Breast epithelium (tissue), 4 donors: ENCODE measurements at regions not wholly inside any gene's neighbourhood (a gene's known extent, or its start where the extent isn't known, plus 50 kb on each side); places are given as distances from the start of the nearest gene placed in this dataset.
"Not testable (repeated sequence)": the region's sequence is repeated elsewhere in the genome, so short reads cannot be mapped to it uniquely, and the experiment has no call there.

Experiments
- DNase-seq, 2 donors: peaks; one replicate each; pipeline ENCODE4 v3.0.0-alpha.2; 2019; ENCODE audit warnings: low spot score in 2 of 2
- H3K27ac ChIP-seq, 2 donors: fragments of 200-600 bp; sonication (generic) in 1 of 2; one replicate each; pipeline ENCODE4 v1.5.1; 2016 to 2019; ENCODE audit warnings: mild to moderate bottlenecking in 1 of 2
- H3K27me3 ChIP-seq, 2 donors: fragments of 200-600 bp; sonication (generic) in 1 of 2; one replicate each; pipeline versions ENCODE4 v1.5.1 to v1.6.0; 2017 to 2019; ENCODE audit warnings: control low read depth in 1 of 2, mild to moderate bottlenecking in 1 of 2
- H3K36me3 ChIP-seq: fragments of 200-600 bp; one replicate; pipeline ENCODE4 v1.5.1; 2019
- H3K4me1 ChIP-seq, 2 donors: fragments of 200-600 bp; sonication (generic); one replicate each; pipeline ENCODE4 v1.5.1; 2016 to 2019; ENCODE audit warnings: control low read depth in 1 of 2
- H3K4me3 ChIP-seq, 3 donors: fragments of 200-600 bp; sonication (generic); 1 replicate in 2 of 3; 2 replicates in 1 of 3; pipeline ENCODE4 v1.5.1; 2016 to 2019; ENCODE audit warnings: mild to moderate bottlenecking in 3 of 3, moderate library complexity in 2 of 3
- H3K9me3 ChIP-seq, 2 donors: fragments of 200-600 bp; sonication (generic) in 1 of 2; one replicate each; pipeline ENCODE4 v1.5.1; 2016 to 2019; ENCODE audit warnings: control low read depth in 1 of 2
- POLR2A ChIP-seq: fragments of 450-650 bp; IDR thresholded peaks from one replicate; pipeline ENCODE4 v1.6.1; 2016; ENCODE audit warnings: antibody characterized with exemption, mild to moderate bottlenecking, moderate library complexity
- POLR2AphosphoS5 ChIP-seq, 3 donors: sonication (generic); formaldehyde crosslinking; IDR thresholded peaks; one replicate each; pipeline ENCODE4 v1.6.1; 2017; ENCODE audit warnings: antibody characterized with exemption in 3 of 3
- intact Hi-C: fragments of 100-400 bp; cut with DNase I; formaldehyde crosslinking; loops from one replicate; pipeline ENCODE4 v1.15.1; 2023; ENCODE audit warnings: low total_unique reads
- TF ChIP-seq, protein P1 (sequence below), 3 donors: fragments of 450-650 bp; IDR thresholded peaks; one replicate each; pipeline ENCODE4 v1.5.1; 2016 to 2017; ENCODE audit warnings: antibody characterized with exemption in 3 of 3, mild to moderate bottlenecking in 3 of 3, moderate library complexity in 3 of 3

DNA sequence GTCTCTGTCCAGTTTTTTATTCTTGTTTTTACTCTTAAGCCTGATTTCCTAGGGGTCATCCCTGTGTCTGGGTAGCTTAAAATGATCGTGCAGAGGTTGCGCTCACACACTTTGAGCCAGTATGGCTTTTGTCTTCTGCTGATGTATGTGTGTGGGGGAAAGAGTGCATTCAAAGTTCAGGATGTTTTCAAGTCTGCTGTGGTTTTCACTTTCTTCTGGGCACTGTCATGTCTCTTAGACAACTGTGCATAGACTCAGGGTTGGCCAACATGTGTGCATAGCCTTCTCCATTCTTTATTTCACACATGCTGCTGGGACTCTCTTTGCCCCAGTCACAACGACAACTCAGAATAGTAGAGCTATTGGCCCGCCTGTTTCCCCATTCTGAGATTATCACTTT lies 139.1 kb downstream of the WNT7A start:
- intact Hi-C loops = no loop called here
- Histone ChIP-seq H3K36me3 (no peaks in the 10 kb centered on the region), H3K27me3 (no peaks in the 10 kb centered on the region), H3K9me3 (peaks cover 7 to 55% of the 10 kb centered on the region in 2 donors), H3K27ac (no peak overlapping the region), H3K4me3 (no peak overlapping the region), H3K4me1 (no peaks in the 10 kb centered on the region)
- DNase-seq = no peak
- TF ChIP-seq POLR2AphosphoS5 (IDR thresholded peaks at IDR 0.05) (no peak), POLR2A (no peak)
- TF ChIP-seq, protein P1, sequence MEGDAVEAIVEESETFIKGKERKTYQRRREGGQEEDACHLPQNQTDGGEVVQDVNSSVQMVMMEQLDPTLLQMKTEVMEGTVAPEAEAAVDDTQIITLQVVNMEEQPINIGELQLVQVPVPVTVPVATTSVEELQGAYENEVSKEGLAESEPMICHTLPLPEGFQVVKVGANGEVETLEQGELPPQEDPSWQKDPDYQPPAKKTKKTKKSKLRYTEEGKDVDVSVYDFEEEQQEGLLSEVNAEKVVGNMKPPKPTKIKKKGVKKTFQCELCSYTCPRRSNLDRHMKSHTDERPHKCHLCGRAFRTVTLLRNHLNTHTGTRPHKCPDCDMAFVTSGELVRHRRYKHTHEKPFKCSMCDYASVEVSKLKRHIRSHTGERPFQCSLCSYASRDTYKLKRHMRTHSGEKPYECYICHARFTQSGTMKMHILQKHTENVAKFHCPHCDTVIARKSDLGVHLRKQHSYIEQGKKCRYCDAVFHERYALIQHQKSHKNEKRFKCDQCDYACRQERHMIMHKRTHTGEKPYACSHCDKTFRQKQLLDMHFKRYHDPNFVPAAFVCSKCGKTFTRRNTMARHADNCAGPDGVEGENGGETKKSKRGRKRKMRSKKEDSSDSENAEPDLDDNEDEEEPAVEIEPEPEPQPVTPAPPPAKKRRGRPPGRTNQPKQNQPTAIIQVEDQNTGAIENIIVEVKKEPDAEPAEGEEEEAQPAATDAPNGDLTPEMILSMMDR (IDR thresholded peaks at IDR 0.05) = no peak

DNA sequence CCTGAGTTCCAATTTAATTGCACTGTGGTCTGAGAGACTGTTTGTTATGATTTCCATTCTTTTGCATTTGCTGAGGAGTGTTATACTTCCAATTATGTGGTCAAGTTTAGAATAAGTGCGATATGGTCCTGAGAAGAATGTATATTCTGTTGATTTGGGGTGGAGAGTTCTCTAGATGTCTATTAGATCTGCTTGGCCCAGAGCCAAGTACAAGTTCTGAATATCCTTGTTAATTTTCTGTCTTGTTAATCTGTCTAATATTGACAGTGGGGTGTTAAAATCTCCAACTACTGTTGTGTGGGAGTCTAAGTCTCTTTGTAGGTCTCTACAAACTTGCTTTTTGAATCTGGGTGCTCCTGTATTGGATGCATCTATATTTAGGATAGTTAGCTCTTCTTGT lies 146.1 kb downstream of the WNT7A start:
- DNase-seq, H3K27me3 ChIP-seq, H3K4me3 ChIP-seq, H3K4me1 ChIP-seq, intact Hi-C loops, H3K27ac ChIP-seq, H3K36me3 ChIP-seq: not testable (repeated sequence)
- H3K9me3 ChIP-seq = peaks cover 0 to 35% of the 10 kb centered on the region in 2 donors

DNA sequence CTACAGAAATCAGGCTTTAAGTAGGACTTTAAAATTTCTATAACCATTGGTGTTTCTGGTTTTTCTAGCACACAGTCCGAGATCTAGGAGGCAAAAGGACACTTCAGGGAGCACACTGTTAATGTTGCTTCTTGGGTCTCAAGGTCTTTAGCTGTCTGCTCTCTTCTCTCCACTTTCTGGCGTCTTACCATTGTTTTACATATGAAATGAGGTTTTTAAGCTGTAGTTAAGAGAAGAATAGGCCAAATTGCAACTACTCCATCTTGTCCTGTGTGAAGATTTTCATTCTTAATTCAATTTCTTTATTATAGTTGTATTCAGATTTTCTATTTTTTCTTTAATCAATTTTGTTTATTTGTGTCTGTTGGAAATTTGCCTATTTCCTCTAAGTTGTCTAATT lies 151.4 kb downstream of the WNT7A start:
- intact Hi-C loops = no loop called here
- no peak overlapping the region for H3K27ac ChIP-seq
- no peaks in the 10 kb centered on the region for H3K4me1 ChIP-seq
- H3K4me3 ChIP-seq = no peak overlapping the region
- DNase-seq = no peak
- H3K9me3 ChIP-seq = peaks cover 0 to 11% of the 10 kb centered on the region in 2 donors
- H3K36me3 ChIP-seq = no peaks in the 10 kb centered on the region
- no peak for TF ChIP-seq POLR2A
- TF ChIP-seq, protein P1 (IDR thresholded peaks at IDR 0.05) = no peak
- TF ChIP-seq POLR2AphosphoS5 (IDR thresholded peaks at IDR 0.05) = no peak
- no peaks in the 10 kb centered on the region for H3K27me3 ChIP-seq

DNA sequence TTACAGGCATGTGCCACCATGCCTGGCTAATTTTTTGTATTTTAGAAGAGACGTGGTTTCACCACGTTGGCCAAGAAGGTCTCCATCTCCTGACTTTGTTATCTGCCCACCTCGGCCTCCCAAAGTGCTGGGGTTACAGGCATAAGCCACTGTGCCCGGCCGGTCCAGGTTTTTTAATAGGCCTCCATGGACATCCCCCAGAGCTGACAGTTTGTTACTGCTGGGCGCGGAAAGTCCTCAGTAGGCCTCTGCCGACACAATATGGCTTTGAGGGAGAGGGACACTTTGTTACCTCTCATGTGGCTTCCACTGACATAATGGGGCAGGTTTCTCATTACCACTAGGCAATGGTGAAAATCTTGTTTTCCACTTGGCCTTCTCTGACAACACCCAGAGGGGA lies 152.0 kb downstream of the WNT7A start:
- Histone ChIP-seq H3K27me3 (no peaks in the 10 kb centered on the region), H3K9me3 (peaks cover 0 to 17% of the 10 kb centered on the region in 2 donors), H3K27ac (no peak overlapping the region), H3K4me3 (no peak overlapping the region), H3K4me1 (no peaks in the 10 kb centered on the region), H3K36me3 (no peaks in the 10 kb centered on the region)
- intact Hi-C loops = no loop called here
- DNase-seq = no peak
- TF ChIP-seq, protein P1 (IDR thresholded peaks at IDR 0.05) = no peak
- TF ChIP-seq POLR2A = no peak
- no peak for TF ChIP-seq POLR2AphosphoS5 (IDR thresholded peaks at IDR 0.05)

DNA sequence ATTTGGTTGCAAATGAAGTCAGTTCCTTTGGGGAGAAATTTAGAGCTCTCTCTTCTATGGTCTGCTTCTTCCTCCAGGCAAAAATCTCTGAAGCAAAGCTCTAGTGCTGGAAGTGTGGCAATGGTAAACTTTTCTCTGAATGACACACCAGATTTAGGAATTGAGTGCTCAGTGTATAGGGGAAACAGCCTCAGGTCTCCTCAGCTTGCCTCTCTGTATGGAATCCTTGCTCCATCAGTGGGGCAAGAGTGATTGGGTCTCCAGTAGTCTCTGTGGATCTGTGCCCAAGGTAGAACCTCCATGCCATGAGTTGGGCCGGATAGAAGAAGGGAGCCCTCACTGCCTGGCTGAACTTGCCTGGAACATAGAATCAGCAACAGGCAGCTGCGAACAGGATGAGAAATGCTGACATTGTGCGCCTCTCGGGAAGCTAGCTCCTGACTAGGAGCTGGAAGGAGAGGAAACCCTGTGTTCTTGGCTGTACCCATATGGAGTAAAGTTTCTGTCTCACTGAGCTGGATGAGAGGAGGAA lies 156.1 kb downstream of the WNT7A start:
- Histone ChIP-seq H3K4me3 (no peak overlapping the region), H3K27ac (no peak overlapping the region), H3K36me3 (no peaks in the 10 kb centered on the region), H3K4me1 (no peaks in the 10 kb centered on the region), H3K27me3 (no peaks in the 10 kb centered on the region), H3K9me3 (peaks cover 6 to 21% of the 10 kb centered on the region in 2 donors)
- no peak for DNase-seq
- TF ChIP-seq POLR2A = no peak
- TF ChIP-seq, protein P1 (IDR thresholded peaks at IDR 0.05) = no peak
- TF ChIP-seq POLR2AphosphoS5 (IDR thresholded peaks at IDR 0.05) = no peak
- intact Hi-C loops = no loop called here

DNA sequence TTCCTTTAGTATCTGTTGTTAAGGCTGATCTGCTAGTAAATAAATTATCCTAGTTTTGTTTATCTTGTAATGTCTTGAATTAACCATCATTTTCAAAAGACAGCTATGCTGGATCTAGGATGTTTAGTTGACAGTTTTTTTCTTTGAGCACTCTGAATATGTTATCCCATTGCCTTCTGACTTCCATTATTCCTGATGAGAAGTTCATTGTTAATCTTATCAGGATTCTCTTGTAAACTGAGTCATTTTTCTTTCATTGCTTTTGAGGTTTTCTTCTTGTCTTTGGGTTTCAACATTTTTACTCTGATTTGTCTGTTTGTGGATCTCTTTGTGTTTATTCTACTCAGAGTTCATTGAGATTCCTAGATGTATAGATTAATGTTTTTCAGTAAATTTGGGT lies 157.7 kb downstream of the WNT7A start:
- no peak for DNase-seq
- Histone ChIP-seq H3K4me1 (no peaks in the 10 kb centered on the region), H3K4me3 (no peak overlapping the region), H3K36me3 (no peaks in the 10 kb centered on the region), H3K27ac (no peak overlapping the region), H3K9me3 (peaks cover 6 to 21% of the 10 kb centered on the region in 2 donors), H3K27me3 (no peaks in the 10 kb centered on the region)
- intact Hi-C loops = no loop called here
- TF ChIP-seq, protein P1 (IDR thresholded peaks at IDR 0.05) = no peak
- no peak for TF ChIP-seq POLR2A
- no peak for TF ChIP-seq POLR2AphosphoS5 (IDR thresholded peaks at IDR 0.05)
